HepG2 (cell line): ENCODE measurements at regions not wholly inside any gene's neighbourhood (a gene's known extent, or its start where the extent isn't known, plus 50 kb on each side); places are given as distances from the start of the nearest gene placed in this dataset.

Experiments
- ATAC-seq: fragments of 200-7000 bp; cut with Tn5 transposase; 3 replicates; pipeline ENCODE4 v1.9.1; 2020; ENCODE audit warnings: mild to moderate bottlenecking, moderate library complexity
- BruUV-seq: library from RNA; stranded (reverse); fragments of 400-500 nt; replicated peaks from 2 replicates; lab custom pipeline; 2021; lab: Mats Ljungman, UMichigan
- CTCF ChIA-PET: fragments of 300-600 bp; formaldehyde crosslinking; extraction: SDS; loops from one replicate; lab custom pipeline; 2021; ENCODE audit warnings: low total read pairs, inconsistent platforms, low intra/inter-chr PET ratio; lab: Yijun Ruan, JAX
- POLR2A ChIA-PET: fragments of 350-600 bp; sonication (Branson Sonifier 250); formaldehyde crosslinking; loops from one replicate; lab custom pipeline; 2020; ENCODE audit warnings: antibody characterized with exemption, inconsistent platforms; lab: Yijun Ruan, JAX
- DNase-seq: peaks from one replicate; pipeline ENCODE4 v3.0.0-alpha.2; 2015; ENCODE audit warnings: low spot score
- FAIRE-seq: peaks from 3 replicates; lab custom pipeline; 2011; peaks lifted over from hg19 to GRCh38; lab: Jason Lieb, UNC
- H2AFZ ChIP-seq: one replicate; pipeline ENCODE4 v1.6.1; 2011; ENCODE audit warnings: low read length, inconsistent platforms
- H3K27ac ChIP-seq: fragments of 300-600 bp; 3 replicates; pipeline ENCODE4 v1.8.0; 2011; ENCODE audit warnings: mixed run types, mild to moderate bottlenecking, mixed read lengths, low read length, inconsistent platforms; ENCODE audit not compliant: insufficient read depth; ENCODE audit errors: extremely low read length
- H3K27me3 ChIP-seq, 2 experiments: fragments of 200-600 bp in 1 of 2; 2 replicates in 1 of 2; 3 replicates in 1 of 2; pipeline versions ENCODE4 v1.6.0 to v1.8.0; 2011; ENCODE audit warnings: low read length in 2 of 2, mild to moderate bottlenecking in 2 of 2, moderate library complexity in 2 of 2, inconsistent platforms in 1 of 2; ENCODE audit not compliant: insufficient read depth in 2 of 2, control insufficient read depth in 1 of 2
- H3K36me3 ChIP-seq, 2 experiments: fragments of 200-600 bp in 1 of 2; replicated peaks in 1 of 2; 2 replicates in 1 of 2; 3 replicates in 1 of 2; pipeline versions ENCODE4 v1.5.1 to v1.8.0; 2011; ENCODE audit warnings: low read length in 2 of 2, inconsistent platforms in 1 of 2; ENCODE audit not compliant: insufficient read depth in 2 of 2, control insufficient read depth in 1 of 2
- H3K4me1 ChIP-seq: 2 replicates; pipeline ENCODE4 v1.5.1; 2012; ENCODE audit warnings: low read length, inconsistent platforms; ENCODE audit not compliant: insufficient read depth
- H3K4me2 ChIP-seq: 2 replicates; pipeline ENCODE4 v1.6.0; 2011; ENCODE audit warnings: low read depth, low read length, inconsistent platforms
- H3K4me3 ChIP-seq, 3 experiments: fragments of 200-600 bp in 1 of 3; sonication (generic), shearing (Covaris generic) in 1 of 3; replicated peaks in 1 of 3; 2 replicates each; pipeline ENCODE4 v1.5.1; 2011 to 2016; ENCODE audit warnings: low read length in 3 of 3, inconsistent platforms in 2 of 3, low read depth in 2 of 3, mild to moderate bottlenecking in 2 of 3, control low read depth in 1 of 3, mixed read lengths in 1 of 3; ENCODE audit not compliant: insufficient read depth in 1 of 3
- H3K79me2 ChIP-seq: one replicate; pipeline ENCODE4 v1.6.1; 2011; ENCODE audit warnings: low read length, inconsistent platforms; ENCODE audit not compliant: insufficient read depth
- H3K9ac ChIP-seq: 2 replicates; pipeline ENCODE4 v1.6.0; 2011; ENCODE audit warnings: mild to moderate bottlenecking, low read depth, low read length, inconsistent platforms; ENCODE audit not compliant: insufficient read depth
- H3K9me3 ChIP-seq: 2 replicates; pipeline ENCODE4 v1.5.1; 2012; ENCODE audit warnings: mild to moderate bottlenecking, low read length
- H4K20me1 ChIP-seq: 2 replicates; pipeline ENCODE4 v1.6.0; 2011; ENCODE audit warnings: inconsistent platforms, mild to moderate bottlenecking, low read length, moderate library complexity; ENCODE audit not compliant: insufficient read depth
- KDM5B ChIP-seq: sonication (generic); formaldehyde crosslinking; IDR thresholded peaks from 2 replicates; pipeline ENCODE4 v1.4.0; 2020; ENCODE audit warnings: missing genetic modification reagents, mild to moderate bottlenecking, borderline replicate concordance
- MEIS1 ChIP-seq: sonication (generic); formaldehyde crosslinking; IDR thresholded peaks from 2 replicates; pipeline ENCODE4 v1.9.0; 2021; ENCODE audit warnings: mild to moderate bottlenecking, missing genetic modification reagents, moderate library complexity, borderline replicate concordance
- NCOA2 ChIP-seq: sonication (generic); formaldehyde crosslinking; IDR thresholded peaks from 2 replicates; pipeline ENCODE4 v1.8.0; 2022; ENCODE audit warnings: inconsistent platforms
- NFYB ChIP-seq: sonication (generic); formaldehyde crosslinking; IDR thresholded peaks from 2 replicates; pipeline ENCODE4 v1.4.0; 2020; ENCODE audit warnings: missing genetic modification reagents
- RFXAP ChIP-seq: sonication (generic); formaldehyde crosslinking; IDR thresholded peaks from 2 replicates; pipeline ENCODE4 v1.4.0; 2020; ENCODE audit warnings: missing genetic modification reagents, borderline replicate concordance
- SRSF4 ChIP-seq: fragments of 200-400 bp; formaldehyde crosslinking; IDR thresholded peaks from one replicate; pipeline ENCODE4 v1.6.1; 2018; ENCODE audit warnings: mild to moderate bottlenecking, low read depth, low read length, moderate library complexity; ENCODE audit not compliant: poor library complexity, severe bottlenecking
- SRSF9 ChIP-seq: fragments of 200-400 bp; formaldehyde crosslinking; IDR thresholded peaks from 2 replicates; pipeline ENCODE4 v1.6.1; 2018; ENCODE audit warnings: borderline replicate concordance, mild to moderate bottlenecking, low read depth, low read length; ENCODE audit not compliant: insufficient read depth, poor library complexity, severe bottlenecking
- TOPORS ChIP-seq: sonication (generic); formaldehyde crosslinking; IDR thresholded peaks from 2 replicates; pipeline ENCODE4 v1.8.0; 2023; ENCODE audit warnings: mild to moderate bottlenecking, missing genetic modification reagents
- TSC22D2 ChIP-seq: sonication (generic); formaldehyde crosslinking; IDR thresholded peaks from 2 replicates; pipeline ENCODE4 v1.5.1; 2020; ENCODE audit warnings: missing genetic modification reagents, mild to moderate bottlenecking, borderline replicate concordance
- ZNF317 ChIP-seq: sonication (generic); formaldehyde crosslinking; IDR thresholded peaks from 2 replicates; pipeline ENCODE4 v1.5.0; 2020; ENCODE audit warnings: mild to moderate bottlenecking, missing genetic modification reagents
- ZNF775 ChIP-seq: sonication (generic); formaldehyde crosslinking; IDR thresholded peaks from 2 replicates; pipeline ENCODE4 v1.4.0; 2020; ENCODE audit warnings: missing genetic modification reagents, mild to moderate bottlenecking, moderate library complexity, borderline replicate concordance
- ZSCAN21 ChIP-seq: sonication (generic); formaldehyde crosslinking; IDR thresholded peaks from 2 replicates; pipeline ENCODE4 v1.8.0; 2022; ENCODE audit warnings: mild to moderate bottlenecking, missing genetic modification reagents, moderate library complexity, borderline replicate concordance
- WGBS: methylation state at CpG from one replicate; pipeline ENCODE4 v1.1.6; 2017; ENCODE audit warnings: low lambda C conversion rate; 5-methylcytosine and 5-hydroxymethylcytosine counted together
- in situ Hi-C: cut with HindIII; loops from 2 replicates; pipeline ENCODE4 v1.10.0; 2017; ENCODE audit warnings: low pct_unique_long_range_greater_than_20kb; ENCODE audit not compliant: extremely low pct_ligation_motif_present
- intact Hi-C: fragments of 100-400 bp; cut with micrococcal nuclease; formaldehyde crosslinking; loops from one replicate; pipeline ENCODE4 v1.10.0; 2022; ENCODE audit not compliant: unreplicated experiment
- TF ChIP-seq, protein P1 (sequence below): IDR thresholded peaks from 2 replicates; pipeline ENCODE4 v1.6.1; 2016; ENCODE audit warnings: missing biosample characterization, missing genetic modification reagents, low read depth
- TF ChIP-seq, protein P2 (sequence below): sonication (generic); formaldehyde crosslinking; IDR thresholded peaks from 2 replicates; pipeline ENCODE4 v1.4.0; 2020; ENCODE audit warnings: missing genetic modification reagents
- TF ChIP-seq, protein P3 (sequence below): IDR thresholded peaks from 2 replicates; pipeline ENCODE4 v1.6.1; 2012; ENCODE audit warnings: low read length, improper control_type of control experiment
- TF ChIP-seq, protein P4 (sequence below): sonication (generic); formaldehyde crosslinking; IDR thresholded peaks from 2 replicates; pipeline ENCODE4 v1.8.1; 2022; ENCODE audit warnings: mild to moderate bottlenecking, missing genetic modification reagents

DNA sequence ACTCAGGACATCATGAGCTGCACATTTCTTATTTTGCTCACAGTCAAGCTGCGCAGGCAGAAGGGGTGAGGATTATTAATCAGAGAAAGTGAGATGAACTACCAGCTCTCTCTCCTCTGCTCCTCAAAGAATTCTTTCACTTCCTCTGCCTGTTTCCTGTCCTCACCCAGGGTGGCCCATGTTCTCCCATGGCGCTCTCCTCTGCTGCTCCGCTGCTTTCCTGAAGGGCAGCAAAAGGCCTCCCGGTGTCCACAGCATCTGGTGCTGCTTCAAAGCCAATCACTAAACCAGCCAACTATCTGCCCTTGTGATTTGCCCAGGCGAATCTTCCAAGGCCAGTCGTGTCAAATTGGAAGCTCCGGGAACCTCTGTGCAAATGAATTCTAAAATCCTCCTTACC is 324.2 kb downstream of the TPBG start:
- WGBS = 65% methylated on average over 7 of the region's 7 CpGs
- TF ChIP-seq ZNF775 (CRISPR knock-in tag) = no peak
- TF ChIP-seq, protein P1, sequence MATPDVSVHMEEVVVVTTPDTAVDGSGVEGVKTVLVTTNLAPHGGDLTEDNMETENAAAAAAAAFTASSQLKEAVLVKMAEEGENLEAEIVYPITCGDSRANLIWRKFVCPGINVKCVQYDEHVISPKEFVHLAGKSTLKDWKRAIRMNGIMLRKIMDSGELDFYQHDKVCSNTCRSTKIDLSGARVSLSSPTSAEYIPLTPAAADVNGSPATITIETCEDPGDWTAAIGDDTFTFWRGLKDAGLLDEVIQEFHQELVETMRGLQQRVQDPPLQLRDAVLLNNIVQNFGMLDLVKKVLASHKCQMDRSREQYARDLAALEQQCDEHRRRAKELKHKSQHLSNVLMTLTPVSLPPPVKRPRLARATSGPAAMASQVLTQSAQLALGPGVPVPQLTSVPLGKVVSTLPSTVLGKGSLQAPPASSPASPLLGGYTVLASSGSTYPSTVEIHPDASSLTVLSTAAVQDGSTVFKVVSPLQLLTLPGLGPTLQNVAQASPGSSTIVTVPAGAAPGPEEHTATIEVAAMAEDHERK (CRISPR knock-in tag) = no peak
- no peak for TF ChIP-seq TOPORS
- TF ChIP-seq SRSF4 = no peak
- TF ChIP-seq NCOA2 (CRISPR knock-in tag) = no peak
- no peak for TF ChIP-seq NFYB (CRISPR knock-in tag)
- TF ChIP-seq, protein P2, sequence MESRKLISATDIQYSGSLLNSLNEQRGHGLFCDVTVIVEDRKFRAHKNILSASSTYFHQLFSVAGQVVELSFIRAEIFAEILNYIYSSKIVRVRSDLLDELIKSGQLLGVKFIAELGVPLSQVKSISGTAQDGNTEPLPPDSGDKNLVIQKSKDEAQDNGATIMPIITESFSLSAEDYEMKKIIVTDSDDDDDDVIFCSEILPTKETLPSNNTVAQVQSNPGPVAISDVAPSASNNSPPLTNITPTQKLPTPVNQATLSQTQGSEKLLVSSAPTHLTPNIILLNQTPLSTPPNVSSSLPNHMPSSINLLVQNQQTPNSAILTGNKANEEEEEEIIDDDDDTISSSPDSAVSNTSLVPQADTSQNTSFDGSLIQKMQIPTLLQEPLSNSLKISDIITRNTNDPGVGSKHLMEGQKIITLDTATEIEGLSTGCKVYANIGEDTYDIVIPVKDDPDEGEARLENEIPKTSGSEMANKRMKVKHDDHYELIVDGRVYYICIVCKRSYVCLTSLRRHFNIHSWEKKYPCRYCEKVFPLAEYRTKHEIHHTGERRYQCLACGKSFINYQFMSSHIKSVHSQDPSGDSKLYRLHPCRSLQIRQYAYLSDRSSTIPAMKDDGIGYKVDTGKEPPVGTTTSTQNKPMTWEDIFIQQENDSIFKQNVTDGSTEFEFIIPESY (CRISPR knock-in tag) = no peak
- TF ChIP-seq, protein P3, sequence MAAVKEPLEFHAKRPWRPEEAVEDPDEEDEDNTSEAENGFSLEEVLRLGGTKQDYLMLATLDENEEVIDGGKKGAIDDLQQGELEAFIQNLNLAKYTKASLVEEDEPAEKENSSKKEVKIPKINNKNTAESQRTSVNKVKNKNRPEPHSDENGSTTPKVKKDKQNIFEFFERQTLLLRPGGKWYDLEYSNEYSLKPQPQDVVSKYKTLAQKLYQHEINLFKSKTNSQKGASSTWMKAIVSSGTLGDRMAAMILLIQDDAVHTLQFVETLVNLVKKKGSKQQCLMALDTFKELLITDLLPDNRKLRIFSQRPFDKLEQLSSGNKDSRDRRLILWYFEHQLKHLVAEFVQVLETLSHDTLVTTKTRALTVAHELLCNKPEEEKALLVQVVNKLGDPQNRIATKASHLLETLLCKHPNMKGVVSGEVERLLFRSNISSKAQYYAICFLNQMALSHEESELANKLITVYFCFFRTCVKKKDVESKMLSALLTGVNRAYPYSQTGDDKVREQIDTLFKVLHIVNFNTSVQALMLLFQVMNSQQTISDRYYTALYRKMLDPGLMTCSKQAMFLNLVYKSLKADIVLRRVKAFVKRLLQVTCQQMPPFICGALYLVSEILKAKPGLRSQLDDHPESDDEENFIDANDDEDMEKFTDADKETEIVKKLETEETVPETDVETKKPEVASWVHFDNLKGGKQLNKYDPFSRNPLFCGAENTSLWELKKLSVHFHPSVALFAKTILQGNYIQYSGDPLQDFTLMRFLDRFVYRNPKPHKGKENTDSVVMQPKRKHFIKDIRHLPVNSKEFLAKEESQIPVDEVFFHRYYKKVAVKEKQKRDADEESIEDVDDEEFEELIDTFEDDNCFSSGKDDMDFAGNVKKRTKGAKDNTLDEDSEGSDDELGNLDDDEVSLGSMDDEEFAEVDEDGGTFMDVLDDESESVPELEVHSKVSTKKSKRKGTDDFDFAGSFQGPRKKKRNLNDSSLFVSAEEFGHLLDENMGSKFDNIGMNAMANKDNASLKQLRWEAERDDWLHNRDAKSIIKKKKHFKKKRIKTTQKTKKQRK = no peak
- no peak for TF ChIP-seq RFXAP
- TF ChIP-seq MEIS1 (CRISPR knock-in tag) = no peak
- TF ChIP-seq, protein P4, sequence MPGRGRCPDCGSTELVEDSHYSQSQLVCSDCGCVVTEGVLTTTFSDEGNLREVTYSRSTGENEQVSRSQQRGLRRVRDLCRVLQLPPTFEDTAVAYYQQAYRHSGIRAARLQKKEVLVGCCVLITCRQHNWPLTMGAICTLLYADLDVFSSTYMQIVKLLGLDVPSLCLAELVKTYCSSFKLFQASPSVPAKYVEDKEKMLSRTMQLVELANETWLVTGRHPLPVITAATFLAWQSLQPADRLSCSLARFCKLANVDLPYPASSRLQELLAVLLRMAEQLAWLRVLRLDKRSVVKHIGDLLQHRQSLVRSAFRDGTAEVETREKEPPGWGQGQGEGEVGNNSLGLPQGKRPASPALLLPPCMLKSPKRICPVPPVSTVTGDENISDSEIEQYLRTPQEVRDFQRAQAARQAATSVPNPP = no peak
- no peak for TF ChIP-seq TSC22D2 (CRISPR knock-in tag)
- no peak for TF ChIP-seq KDM5B (CRISPR knock-in tag)
- TF ChIP-seq SRSF9 = no peak
- TF ChIP-seq ZSCAN21 = no peak
- TF ChIP-seq ZNF317 (CRISPR knock-in tag) = no peak

More for the DNA sequence above, 324.2 kb downstream of the TPBG start:
- ATAC-seq (no peak), FAIRE-seq (no peak), DNase-seq (no peak)
- Histone ChIP-seq H3K9ac (no peak overlapping the region), H3K9me3 (no peaks in the 10 kb centered on the region), H3K36me3 (no peaks in the 10 kb centered on the region), H3K27ac (no peak overlapping the region), H2AFZ (no peak overlapping the region), H3K4me1 (peaks cover 6% of the 10 kb centered on the region), H3K79me2 (no peaks in the 10 kb centered on the region), H4K20me1 (no peaks in the 10 kb centered on the region), H3K4me2 (no peak overlapping the region), H3K4me3 (no peak overlapping the region), H3K27me3 (no peaks in the 10 kb centered on the region; a peak in 1 of 5 replicates)
- intact Hi-C loops = no loop called here
- no TSS peak for BruUV-seq
- in situ Hi-C loops = no loop called here
- POLR2A ChIA-PET = no interaction called here
- CTCF ChIA-PET = no interaction called here
